HG03025 (cell line): ENCODE measurements at regions not wholly inside any gene's neighbourhood (a gene's known extent, or its start where the extent isn't known, plus 50 kb on each side); places are given as distances from the start of the nearest gene placed in this dataset.

Experiments used
- ATAC-seq: cut with Tn5 transposase; IDR thresholded peaks from one replicate; pipeline ENCODE4 v1.9.1; 2021; ENCODE audit warnings: mild to moderate bottlenecking, moderate library complexity; ENCODE audit not compliant: unreplicated experiment, low FRiP score

DNA sequence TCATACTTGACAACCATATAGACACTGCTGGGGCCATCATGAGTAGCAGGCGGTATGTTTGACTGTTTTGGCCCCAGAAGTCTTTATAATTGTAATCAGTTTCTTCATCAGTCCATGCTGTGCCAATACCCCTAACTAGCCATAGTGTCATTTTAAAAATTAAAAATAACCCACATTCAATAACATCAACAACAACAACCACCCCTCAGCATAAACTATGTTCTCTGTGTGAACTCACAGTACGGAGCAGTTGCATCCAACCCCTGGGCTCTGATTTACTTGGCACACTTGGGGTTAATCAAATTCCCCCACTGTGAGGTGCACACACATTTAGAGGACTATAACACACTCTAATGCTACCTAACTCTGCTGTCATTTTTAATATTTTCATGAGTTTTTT is 553.7 kb downstream of the USP25 start:
- ATAC-seq = no peak

DNA sequence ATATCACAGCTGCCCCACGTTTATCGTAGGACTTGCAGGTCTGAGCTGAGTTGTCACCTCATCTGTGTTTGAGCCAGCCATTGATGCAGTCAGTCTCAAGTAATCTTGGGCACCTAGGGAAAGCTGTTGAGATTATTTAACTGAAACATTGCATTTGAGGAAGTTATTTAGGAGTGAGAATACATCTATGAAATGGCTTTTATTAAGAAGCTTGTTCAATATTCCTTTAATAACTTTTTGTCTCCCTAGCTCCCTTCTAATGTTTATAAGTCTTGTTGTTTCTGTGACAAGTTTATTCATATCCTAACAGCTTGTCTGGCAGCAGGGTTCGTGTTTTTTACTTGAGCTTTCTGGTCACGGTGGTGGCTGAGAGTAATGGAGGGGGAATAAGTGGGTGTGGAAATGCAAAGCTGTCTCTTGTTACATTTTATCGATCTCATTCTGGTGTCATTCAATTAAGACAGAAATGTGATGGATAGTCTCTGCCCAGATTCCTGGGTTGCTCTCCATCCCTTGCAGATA is 555.9 kb downstream of the USP25 start:
- ATAC-seq = no peak

GRCh38 chr21:16287046-16287445 is 557.3 kb downstream of the USP25 start:
- no peak for ATAC-seq

DNA sequence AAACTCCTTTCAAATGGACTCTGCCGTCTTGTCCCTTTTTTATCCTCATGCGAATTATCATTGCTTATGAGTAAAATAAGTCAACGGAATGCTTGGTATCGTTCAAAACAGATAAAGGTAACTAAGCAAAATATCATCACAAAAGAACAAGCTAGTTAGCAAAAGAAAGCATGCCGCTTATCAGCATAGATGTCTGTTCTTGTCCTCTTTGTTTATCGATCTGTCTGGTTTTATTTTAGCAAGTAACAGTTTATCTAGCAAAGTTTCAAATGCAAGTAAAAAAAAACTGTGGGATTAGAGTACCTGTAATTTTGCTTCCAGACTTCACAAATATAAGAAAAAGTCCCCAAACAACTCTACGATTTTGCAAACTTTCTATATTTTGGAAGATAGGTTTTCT is 561.5 kb downstream of the USP25 start:
- no peak for ATAC-seq

GRCh38 chr21:16294128-16294527 is 564.3 kb downstream of the USP25 start:
- no peak for ATAC-seq

DNA sequence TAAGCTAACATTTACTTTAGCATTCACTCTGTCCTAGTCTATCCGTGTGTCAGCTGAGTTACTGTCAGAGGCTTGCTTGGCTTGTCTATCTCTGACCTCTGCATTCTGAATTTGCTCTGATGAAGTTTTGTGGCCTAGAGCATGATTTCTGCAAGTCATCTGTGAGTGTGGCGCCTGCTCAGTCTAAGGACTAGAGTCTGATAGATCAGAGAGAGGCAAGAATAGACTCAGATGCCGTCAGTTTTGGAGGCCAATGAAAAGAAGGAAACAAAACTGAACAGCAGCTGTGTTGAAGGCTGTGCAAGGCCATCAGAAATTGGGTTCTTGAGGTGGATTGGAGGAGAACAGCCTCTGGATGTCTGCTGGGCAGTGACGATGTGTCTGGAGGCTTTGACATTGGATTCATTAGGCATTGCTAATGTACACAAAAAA is 573.1 kb downstream of the USP25 start:
- ATAC-seq = no peak

DNA sequence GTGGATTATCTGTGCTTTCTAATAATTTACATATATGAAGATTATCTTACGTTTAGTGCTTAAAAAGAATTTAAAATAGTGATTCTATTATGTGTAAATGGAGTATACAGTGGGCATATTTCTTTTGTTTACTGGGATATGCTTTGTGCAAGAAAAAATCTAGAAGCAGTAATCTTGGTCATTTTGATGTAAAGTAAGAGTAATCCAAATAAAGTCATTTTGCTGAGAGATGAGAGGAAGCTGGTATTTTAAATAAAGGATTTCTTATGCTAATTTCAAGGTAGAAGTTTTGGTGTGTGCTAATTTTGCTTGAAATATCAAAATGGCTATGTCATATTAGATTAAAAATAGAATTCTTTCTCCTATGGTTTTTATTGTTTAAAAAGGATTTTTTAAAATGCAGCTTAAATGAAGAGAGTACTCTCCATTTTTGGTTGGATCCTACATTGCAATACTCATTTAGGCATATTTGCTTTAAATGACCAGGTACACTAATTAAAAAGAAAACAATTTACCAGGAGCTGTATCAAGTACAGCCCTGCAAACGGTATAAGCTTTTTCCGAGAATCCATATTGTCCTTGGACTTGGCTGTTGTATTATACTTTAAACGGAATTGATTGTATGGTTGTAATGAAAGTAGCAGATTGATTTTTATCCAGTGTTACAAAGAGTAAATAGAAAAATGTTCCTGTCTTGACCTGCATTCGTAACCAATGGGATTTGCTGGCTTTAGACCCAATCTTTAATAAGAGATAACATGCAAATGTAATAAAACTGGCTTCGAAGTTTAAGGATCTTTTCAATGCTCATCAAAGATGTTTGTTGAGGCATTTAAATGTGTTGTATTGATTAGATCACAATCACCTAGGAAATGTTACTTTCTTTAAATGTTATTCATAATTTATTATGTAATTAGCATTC is 574.7 kb downstream of the USP25 start:
- no peak for ATAC-seq

GRCh38 chr21:16305686-16306085 is 575.9 kb downstream of the USP25 start:
- ATAC-seq = no peak

DNA sequence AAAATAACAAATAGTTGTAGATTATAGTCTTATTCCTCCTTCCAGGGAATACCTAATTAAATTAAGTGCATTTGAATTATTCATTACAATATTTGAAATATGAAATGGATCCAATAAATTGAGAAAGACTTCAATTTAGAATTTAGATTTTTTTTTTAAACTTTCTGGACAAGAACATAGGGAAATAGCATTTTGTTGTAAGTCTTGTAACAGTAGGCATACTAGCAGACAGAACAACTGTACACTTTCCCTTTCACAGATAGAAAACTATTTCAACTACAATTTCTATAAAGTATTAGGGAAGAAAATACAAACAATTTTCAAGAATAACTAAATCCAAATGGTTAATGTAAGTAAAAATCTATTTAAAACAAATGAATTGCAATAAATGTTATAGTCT is 577.5 kb downstream of the USP25 start:
- ATAC-seq = no peak

GRCh38 chr21:16308269-16308668 is 578.5 kb downstream of the USP25 start:
- no peak for ATAC-seq

DNA sequence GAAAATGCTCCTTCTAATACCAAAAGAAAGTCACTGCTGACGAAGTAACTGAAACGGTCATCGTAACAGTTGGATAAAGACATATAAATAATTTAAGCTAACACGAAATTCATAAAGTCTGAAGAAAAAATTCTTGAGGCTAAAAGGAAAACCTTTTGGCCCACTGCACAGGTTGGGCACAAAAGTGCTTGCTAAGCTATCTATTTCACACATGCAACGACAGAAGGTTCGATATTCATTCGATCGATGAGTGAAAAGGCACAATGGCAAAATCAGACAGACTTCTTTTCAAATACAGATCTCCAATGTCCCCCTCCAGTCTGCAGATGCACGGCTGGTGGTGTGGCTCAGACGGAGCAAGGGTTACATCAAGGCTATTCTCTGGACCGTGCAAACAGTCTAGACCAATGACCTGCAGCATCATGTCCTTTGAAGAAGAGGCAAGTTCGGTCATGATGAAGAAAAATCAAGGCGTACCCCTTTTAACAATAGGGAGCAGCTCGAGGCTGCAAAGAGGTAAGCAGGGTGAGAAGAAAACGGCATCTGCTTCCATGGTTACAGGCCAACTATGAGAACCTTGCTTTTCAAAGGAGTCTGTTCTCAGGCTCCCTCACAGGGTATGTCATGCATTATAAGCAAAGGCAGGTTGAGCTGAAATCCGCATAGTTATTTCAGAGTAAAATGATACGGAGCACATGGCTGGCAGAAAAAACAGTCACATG is 579.6 kb downstream of the USP25 start:
- ATAC-seq = no peak

DNA sequence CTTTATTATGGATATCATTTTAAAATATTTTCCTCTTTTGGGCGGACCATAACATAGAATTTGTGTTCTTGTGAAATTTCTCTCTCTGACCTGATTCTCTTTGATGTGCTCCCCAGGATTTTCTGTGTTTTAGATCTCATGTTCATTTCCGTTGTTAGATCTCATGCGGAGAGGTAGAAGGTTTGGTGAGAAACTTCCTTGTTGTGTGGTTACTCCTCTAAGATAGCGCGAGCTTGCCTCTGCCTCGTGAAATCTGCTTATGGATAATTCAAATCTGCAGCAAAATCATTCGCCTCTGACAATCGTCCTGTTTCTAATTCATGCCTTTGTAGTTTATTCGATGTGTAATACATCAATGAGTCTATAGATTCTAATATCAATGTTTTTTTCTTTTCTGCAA is 580.4 kb downstream of the USP25 start:
- no peak for ATAC-seq

GRCh38 chr21:16311229-16311628 is 581.4 kb downstream of the USP25 start:
- ATAC-seq = no peak

DNA sequence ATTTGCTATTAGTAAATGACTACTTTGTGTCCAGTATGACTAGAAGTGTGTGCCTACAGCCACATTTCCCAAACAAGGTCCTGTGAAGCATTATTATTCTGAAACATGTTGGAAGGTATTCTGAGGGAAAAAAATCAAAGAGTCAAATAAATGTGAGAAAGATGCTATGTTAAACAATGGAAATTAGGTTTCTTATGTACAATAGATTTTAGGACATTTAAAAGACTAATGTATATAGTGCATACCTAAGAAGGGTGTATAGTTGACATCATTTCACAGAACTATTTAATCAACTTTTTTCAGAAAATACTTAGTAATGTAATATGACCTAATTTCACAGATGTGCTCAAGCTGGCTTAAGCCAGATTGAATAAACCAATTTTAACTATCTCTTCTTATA is 582.5 kb downstream of the USP25 start:
- no peak for ATAC-seq

- ATAC-seq = no peak
Observed at GRCh38 chr21:16315223-16315622, 585.4 kb downstream of the USP25 start.

DNA sequence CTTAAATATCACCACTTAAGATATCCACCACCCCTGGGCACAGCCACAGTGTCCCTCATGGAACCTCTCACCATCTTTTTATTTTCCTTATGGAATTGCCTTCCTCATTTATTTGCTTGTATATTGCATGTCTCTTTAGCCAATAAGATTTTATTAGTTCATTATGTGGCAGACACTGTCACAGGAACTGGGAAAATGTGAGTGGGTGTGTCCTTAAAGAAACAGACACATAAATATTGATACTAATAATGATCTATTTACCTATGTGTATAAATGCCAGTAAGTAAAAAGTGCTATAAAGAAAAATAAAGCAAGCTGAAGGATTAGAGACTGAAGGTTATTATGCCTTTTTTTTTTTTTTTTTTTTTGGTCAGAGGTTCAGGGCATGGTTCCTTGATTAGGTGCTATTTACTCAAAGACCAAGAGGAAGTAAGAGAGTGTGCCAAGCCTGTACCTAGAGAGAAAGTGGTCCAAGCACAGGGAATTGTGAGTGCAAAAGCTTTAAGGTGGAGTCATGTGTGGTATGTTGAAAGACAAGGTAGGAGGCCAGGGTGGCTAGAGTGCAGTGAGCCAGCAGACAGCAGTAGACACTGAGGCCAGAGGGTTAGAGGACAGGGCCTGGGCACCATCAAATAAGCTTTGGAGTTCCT is 589.0 kb downstream of the USP25 start:
- ATAC-seq = no peak

DNA sequence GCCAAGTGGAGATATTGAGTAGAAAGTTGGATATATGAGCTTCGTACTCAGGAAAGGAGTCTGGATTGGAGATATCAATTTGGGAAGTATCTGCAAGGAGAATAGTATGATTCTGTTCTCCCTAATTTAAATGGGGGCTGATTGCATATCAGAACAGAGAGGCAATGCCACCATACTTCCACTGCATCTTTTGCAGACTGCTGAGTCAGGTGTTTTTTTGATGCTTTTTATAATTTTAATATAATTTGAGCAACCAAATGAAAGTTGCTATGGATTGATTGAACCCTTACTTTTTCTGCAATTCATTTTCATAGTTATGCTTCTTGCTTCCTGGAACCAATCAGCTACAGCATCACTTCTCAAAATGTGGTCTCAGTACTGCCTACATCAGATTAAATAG is 590.3 kb downstream of the USP25 start:
- ATAC-seq = no peak

DNA sequence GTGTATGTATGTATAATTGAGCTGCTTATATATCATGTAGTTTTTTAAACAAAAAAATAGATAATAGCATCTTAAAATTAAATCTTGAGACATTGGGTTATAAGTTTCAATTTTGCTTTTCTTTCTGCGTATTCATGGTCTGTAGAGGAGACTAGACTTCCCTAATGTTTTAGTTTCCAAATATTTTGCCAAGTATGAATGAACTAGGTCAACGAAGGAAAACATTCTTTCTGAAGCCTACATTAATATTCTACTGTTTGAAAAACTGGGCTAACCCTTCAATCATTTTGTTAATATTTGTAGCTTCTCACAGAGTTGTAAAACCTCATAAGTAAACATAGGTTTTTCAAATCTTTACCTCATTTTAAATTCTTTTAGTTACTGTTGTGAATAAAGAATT is 592.7 kb downstream of the USP25 start:
- ATAC-seq = no peak

GRCh38 chr21:16323596-16323995 is 593.8 kb downstream of the USP25 start:
- no peak for ATAC-seq

DNA sequence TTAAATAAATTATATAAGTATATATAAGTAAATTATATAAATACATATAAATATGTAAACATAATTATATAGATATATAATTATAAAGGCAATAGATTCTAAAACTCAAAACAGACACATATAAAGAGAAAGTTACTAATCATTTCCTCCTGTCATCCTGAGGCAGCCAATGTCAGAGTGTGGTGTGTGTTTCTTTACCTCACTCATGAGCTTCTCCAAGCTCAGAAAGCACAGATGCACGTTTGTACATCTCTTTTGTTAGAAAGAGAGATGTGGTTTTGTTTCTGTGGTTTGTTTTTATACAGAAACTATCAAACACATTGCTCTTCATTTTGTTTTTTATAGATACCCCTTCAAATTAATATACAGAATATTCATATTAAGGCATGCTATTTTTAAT is 594.8 kb downstream of the USP25 start:
- no peak for ATAC-seq
